ENCODE measurements at regions not wholly inside any gene's neighbourhood (a gene's known extent, or its start where the extent isn't known, plus 50 kb on each side); places are given as distances from the start of the nearest gene placed in this dataset.

- no peak for DNase-seq
These were observed 68.8 kb upstream of the ARHGAP18 start for GRCh38 chr6:129778793-129779192.

- no peak for DNase-seq
These were observed 67.4 kb upstream of the ARHGAP18 start for GRCh38 chr6:129777371-129777770.

- no peak for DNase-seq
These were observed 66.8 kb upstream of the ARHGAP18 start for GRCh38 chr6:129776542-129777330.

- DNase-seq = peak; percentile 61
These were observed 64.9 kb upstream of the ARHGAP18 start for GRCh38 chr6:129774697-129775447.

GRCh38 chr6:129773304-129773703 is 63.3 kb upstream of the ARHGAP18 start:
- DNase-seq = no peak

GRCh38 chr6:129771678-129772077 is 61.7 kb upstream of the ARHGAP18 start:
- no peak for DNase-seq

- no peak for DNase-seq
These were observed 58.0 kb upstream of the ARHGAP18 start for GRCh38 chr6:129767776-129768485.

- peak; percentile 89 for DNase-seq
These were observed 57.2 kb upstream of the ARHGAP18 start for GRCh38 chr6:129766959-129767728.

GRCh38 chr6:129764761-129765407 is 54.9 kb upstream of the ARHGAP18 start:
- DNase-seq = no peak

- DNase-seq = no peak
These were observed 50.0 kb upstream of the ARHGAP18 start for GRCh38 chr6:129759796-129760605.
